H9 (cell line): ENCODE measurements at regions not wholly inside any gene's neighbourhood (a gene's known extent, or its start where the extent isn't known, plus 50 kb on each side); places are given as distances from the start of the nearest gene placed in this dataset.

Source experiments
- DNase-seq: peaks from one replicate; pipeline ENCODE4 v3.0.0-alpha.2; 2017
- H2AFZ ChIP-seq: one replicate; pipeline ENCODE4 v1.6.1; 2013; ENCODE audit warnings: mild to moderate bottlenecking, low read length, control low read depth, moderate library complexity
- H2AK5ac ChIP-seq: 2 replicates; pipeline ENCODE4 v1.6.1; 2013; ENCODE audit warnings: low read length, control low read depth, mixed read lengths; ENCODE audit not compliant: insufficient read length
- H2BK120ac ChIP-seq: one replicate; pipeline ENCODE4 v1.6.1; 2013; ENCODE audit warnings: low read depth, mild to moderate bottlenecking, low read length, control low read depth, inconsistent platforms; ENCODE audit not compliant: poor library complexity, severe bottlenecking
- H2BK12ac ChIP-seq: 2 replicates; pipeline ENCODE4 v1.6.1; 2013; ENCODE audit warnings: low read length, control low read depth, mixed read lengths, low read depth; ENCODE audit not compliant: insufficient read length
- H2BK15ac ChIP-seq: 2 replicates; pipeline ENCODE4 v1.6.1; 2013; ENCODE audit warnings: low read depth, low read length, control low read depth
- H2BK20ac ChIP-seq: one replicate; pipeline ENCODE4 v1.6.1; 2013; ENCODE audit warnings: low read depth, mild to moderate bottlenecking, low read length, control low read depth, inconsistent platforms; ENCODE audit not compliant: poor library complexity, severe bottlenecking
- H2BK5ac ChIP-seq: 2 replicates; pipeline ENCODE4 v1.6.1; 2013; ENCODE audit warnings: low read length, control low read depth, mixed read lengths; ENCODE audit not compliant: insufficient read length
- H3K14ac ChIP-seq: 2 replicates; pipeline ENCODE4 v1.6.1; 2013; ENCODE audit warnings: low read length, control low read depth; ENCODE audit not compliant: insufficient read depth
- H3K18ac ChIP-seq: 2 replicates; pipeline ENCODE4 v1.6.1; 2013; ENCODE audit warnings: low read depth, mild to moderate bottlenecking, mixed read lengths, low read length, control low read depth; ENCODE audit not compliant: insufficient read length
- H3K23ac ChIP-seq: 2 replicates; pipeline ENCODE4 v1.6.1; 2013; ENCODE audit warnings: low read length, control low read depth, mixed read lengths, low read depth; ENCODE audit not compliant: insufficient read length
- H3K23me2 ChIP-seq: 2 replicates; pipeline ENCODE4 v1.6.1; 2013; ENCODE audit warnings: low read depth, mild to moderate bottlenecking, mixed read lengths, low read length, control low read depth; ENCODE audit not compliant: insufficient read length, poor library complexity, severe bottlenecking
- H3K27ac ChIP-seq: 2 replicates; pipeline ENCODE4 v1.5.1; 2013; ENCODE audit warnings: low read length, control low read depth, mixed read lengths, low read depth; ENCODE audit not compliant: insufficient read length
- H3K27me3 ChIP-seq: 2 replicates; pipeline ENCODE4 v1.6.1; 2013; ENCODE audit warnings: low read length, control low read depth, inconsistent platforms; ENCODE audit not compliant: insufficient read depth
- H3K4ac ChIP-seq: 2 replicates; pipeline ENCODE4 v1.6.1; 2013; ENCODE audit warnings: low read depth, mild to moderate bottlenecking, control low read depth, inconsistent platforms, low read length, moderate library complexity
- H3K4me1 ChIP-seq: 2 replicates; pipeline ENCODE4 v1.6.1; 2013; ENCODE audit warnings: low read length, control low read depth, inconsistent platforms; ENCODE audit not compliant: insufficient read depth
- H3K4me2 ChIP-seq: 2 replicates; pipeline ENCODE4 v1.6.1; 2013; ENCODE audit warnings: low read length, control low read depth, mixed read lengths; ENCODE audit not compliant: insufficient read length, insufficient read depth
- H3K56ac ChIP-seq: 2 replicates; pipeline ENCODE4 v1.6.1; 2013; ENCODE audit warnings: low read depth, mild to moderate bottlenecking, mixed read lengths, low read length, control low read depth; ENCODE audit not compliant: insufficient read length
- H3K79me1 ChIP-seq: 2 replicates; pipeline ENCODE4 v1.6.1; 2013; ENCODE audit warnings: low read depth, mild to moderate bottlenecking, moderate library complexity, low read length, control low read depth, inconsistent platforms; ENCODE audit not compliant: insufficient read depth, poor library complexity, severe bottlenecking
- H3K79me2 ChIP-seq: 2 replicates; pipeline ENCODE4 v1.6.1; 2013; ENCODE audit warnings: low read length, control low read depth, inconsistent platforms; ENCODE audit not compliant: insufficient read depth
- H3K9ac ChIP-seq: 2 replicates; pipeline ENCODE4 v1.6.1; 2013; ENCODE audit warnings: low read length, control low read depth, mixed read lengths; ENCODE audit not compliant: insufficient read length; ENCODE audit errors: extremely low read depth
- H3K9me3 ChIP-seq: one replicate; pipeline ENCODE4 v1.6.1; 2013; ENCODE audit warnings: low read depth, low read length, inconsistent platforms; ENCODE audit not compliant: control insufficient read depth
- H3T11ph ChIP-seq: one replicate; pipeline ENCODE4 v1.6.1; 2013; ENCODE audit warnings: mild to moderate bottlenecking, low read length, control low read depth, inconsistent platforms
- H4K20me1 ChIP-seq: one replicate; pipeline ENCODE4 v1.6.1; 2013; ENCODE audit not compliant: control insufficient read depth, insufficient read length, insufficient read depth
- H4K5ac ChIP-seq: 2 replicates; pipeline ENCODE4 v1.6.1; 2013; ENCODE audit warnings: low read depth, mild to moderate bottlenecking, mixed read lengths, low read length, control low read depth; ENCODE audit not compliant: insufficient read length
- H4K8ac ChIP-seq: replicated peaks from 2 replicates; pipeline ENCODE4 v1.6.1; 2013; ENCODE audit warnings: low read length, control low read depth, mixed read lengths, low read depth; ENCODE audit not compliant: insufficient read length
- H4K91ac ChIP-seq: 2 replicates; pipeline ENCODE4 v1.6.1; 2013; ENCODE audit warnings: low read depth, mild to moderate bottlenecking, moderate library complexity, mixed read lengths, low read length, control low read depth; ENCODE audit not compliant: insufficient read length
- H3K27ac Mint-ChIP-seq, 3 experiments: 2 replicates in 2 of 3; 3 replicates in 1 of 3; pipeline ENCODE4 v1.8.0; 2020 to 2021; ENCODE audit warnings: mixed read lengths in 3 of 3, mild to moderate bottlenecking in 1 of 3, moderate library complexity in 1 of 3
- H3K27me3 Mint-ChIP-seq: 2 replicates; pipeline ENCODE4 v1.8.0; 2021; ENCODE audit warnings: low read depth, mild to moderate bottlenecking, moderate library complexity, mixed read lengths
- H3K36me3 Mint-ChIP-seq, 3 experiments: 2 replicates in 2 of 3; 3 replicates in 1 of 3; pipeline ENCODE4 v1.8.0; 2020 to 2021; ENCODE audit warnings: low read depth in 3 of 3, mixed read lengths in 3 of 3; ENCODE audit not compliant: insufficient read depth in 1 of 3
- H3K4me1 Mint-ChIP-seq, 2 experiments: 2 replicates each; pipeline ENCODE4 v1.8.0; 2020; ENCODE audit warnings: mixed read lengths in 2 of 2
- H3K4me3 Mint-ChIP-seq, 2 experiments: 2 replicates in 1 of 2; 3 replicates in 1 of 2; pipeline ENCODE4 v1.8.0; 2020 to 2021; ENCODE audit warnings: mild to moderate bottlenecking in 2 of 2, mixed read lengths in 2 of 2, moderate library complexity in 1 of 2
- H3K9me3 Mint-ChIP-seq, 2 experiments: 2 replicates in 1 of 2; 3 replicates in 1 of 2; pipeline ENCODE4 v1.8.0; 2020; ENCODE audit warnings: mild to moderate bottlenecking in 2 of 2, mixed read lengths in 2 of 2, moderate library complexity in 1 of 2
- WGBS: extraction: QIAGEN DNeasy Blood & Tissue Kit; methylation state at CpG from one replicate; pipeline ENCODE4 v1.1.7; 2013; ENCODE audit warnings: missing lambda C conversion rate, low lambda C conversion rate, mixed read lengths; ENCODE audit not compliant: insufficient read length; ENCODE audit errors: extremely low coverage; 5-methylcytosine and 5-hydroxymethylcytosine counted together
- TF ChIP-seq, protein P1 (sequence below): fragments of 200-600 bp; sonication (generic); conservative IDR thresholded peaks from 3 replicates; pipeline ENCODE4 v1.8.0; 2021; ENCODE audit warnings: antibody characterized with exemption, mild to moderate bottlenecking

DNA sequence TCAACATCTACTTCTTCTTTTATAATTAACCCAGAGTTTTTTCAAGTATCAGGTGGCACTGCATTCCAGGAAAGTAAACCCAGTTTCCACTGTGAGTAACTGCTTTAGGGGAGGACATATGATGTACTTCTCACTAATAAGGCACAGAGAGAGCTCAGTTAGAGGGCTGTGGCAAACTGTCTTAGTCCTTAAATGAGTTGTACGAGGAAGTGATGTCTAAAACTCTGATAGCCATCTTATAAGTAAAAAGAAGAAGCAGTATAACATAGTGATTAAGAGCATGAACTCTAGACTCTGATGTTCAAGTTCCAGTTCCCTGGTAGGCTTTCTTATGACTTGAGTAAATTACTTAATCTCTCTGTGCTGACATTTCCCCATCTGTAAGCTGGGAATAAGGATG lies 58.7 kb upstream of the PTGS2 start:
- H3K79me1 ChIP-seq: no peaks in the 10 kb centered on the region
- H4K5ac ChIP-seq: no peak overlapping the region
- H3K27me3 Mint-ChIP-seq: no peaks in the 10 kb centered on the region
- DNase-seq: no peak
- H2AK5ac ChIP-seq: no peak overlapping the region
- H2BK15ac ChIP-seq: no peak overlapping the region
- no peak overlapping the region for H3T11ph ChIP-seq
- no peak overlapping the region for H3K27ac ChIP-seq
- no peaks in the 10 kb centered on the region for H3K4me1 Mint-ChIP-seq
- no peak overlapping the region for H3K4me3 Mint-ChIP-seq
- H4K8ac ChIP-seq: no peak overlapping the region
- H2BK12ac ChIP-seq: no peak overlapping the region
- no peak overlapping the region for H3K4me2 ChIP-seq
- H3K14ac ChIP-seq: no peak overlapping the region
- WGBS: no CpG with 5 or more reads among the region's 1 CpG
- H2BK5ac ChIP-seq: no peak overlapping the region
- no peak overlapping the region for H2BK20ac ChIP-seq
- H2BK120ac ChIP-seq: no peak overlapping the region
- TF ChIP-seq, protein P1, sequence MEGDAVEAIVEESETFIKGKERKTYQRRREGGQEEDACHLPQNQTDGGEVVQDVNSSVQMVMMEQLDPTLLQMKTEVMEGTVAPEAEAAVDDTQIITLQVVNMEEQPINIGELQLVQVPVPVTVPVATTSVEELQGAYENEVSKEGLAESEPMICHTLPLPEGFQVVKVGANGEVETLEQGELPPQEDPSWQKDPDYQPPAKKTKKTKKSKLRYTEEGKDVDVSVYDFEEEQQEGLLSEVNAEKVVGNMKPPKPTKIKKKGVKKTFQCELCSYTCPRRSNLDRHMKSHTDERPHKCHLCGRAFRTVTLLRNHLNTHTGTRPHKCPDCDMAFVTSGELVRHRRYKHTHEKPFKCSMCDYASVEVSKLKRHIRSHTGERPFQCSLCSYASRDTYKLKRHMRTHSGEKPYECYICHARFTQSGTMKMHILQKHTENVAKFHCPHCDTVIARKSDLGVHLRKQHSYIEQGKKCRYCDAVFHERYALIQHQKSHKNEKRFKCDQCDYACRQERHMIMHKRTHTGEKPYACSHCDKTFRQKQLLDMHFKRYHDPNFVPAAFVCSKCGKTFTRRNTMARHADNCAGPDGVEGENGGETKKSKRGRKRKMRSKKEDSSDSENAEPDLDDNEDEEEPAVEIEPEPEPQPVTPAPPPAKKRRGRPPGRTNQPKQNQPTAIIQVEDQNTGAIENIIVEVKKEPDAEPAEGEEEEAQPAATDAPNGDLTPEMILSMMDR: no peak
- no peaks in the 10 kb centered on the region for H3K36me3 Mint-ChIP-seq
- no peak overlapping the region for H3K9ac ChIP-seq
- no peak overlapping the region for H3K27ac Mint-ChIP-seq
- no peak overlapping the region for H2AFZ ChIP-seq
- no peaks in the 10 kb centered on the region for H3K23me2 ChIP-seq
- H3K79me2 ChIP-seq: no peaks in the 10 kb centered on the region
- no peaks in the 10 kb centered on the region for H3K9me3 Mint-ChIP-seq
- H3K56ac ChIP-seq: no peak overlapping the region
- no peaks in the 10 kb centered on the region for H3K27me3 ChIP-seq
- no peak overlapping the region for H4K91ac ChIP-seq
- H3K18ac ChIP-seq: no peak overlapping the region
- H3K23ac ChIP-seq: no peak overlapping the region
- no peaks in the 10 kb centered on the region for H3K9me3 ChIP-seq
- H3K4me1 ChIP-seq: no peaks in the 10 kb centered on the region
- no peak overlapping the region for H3K4ac ChIP-seq
- no peaks in the 10 kb centered on the region for H4K20me1 ChIP-seq
